ENCODE measurements at regions not wholly inside any gene's neighbourhood (a gene's known extent, or its start where the extent isn't known, plus 50 kb on each side); places are given as distances from the start of the nearest gene placed in this dataset.

GRCh38 chr14:80004871-80005270 lies 206.4 kb downstream of the DIO2 start:
- TF ChIP-seq CTCF (IDR thresholded peaks at IDR 0.05) (no peak), EZH2 (IDR thresholded peaks at IDR 0.05) (no peak)
